HS-5 (cell line): ENCODE measurements at regions not wholly inside any gene's neighbourhood (a gene's known extent, or its start where the extent isn't known, plus 50 kb on each side); places are given as distances from the start of the nearest gene placed in this dataset.
"Not testable (repeated sequence)": the region's sequence is repeated elsewhere in the genome, so short reads cannot be mapped to it uniquely, and the experiment has no call there.

Experiments used
- DNase-seq: peaks from one replicate; pipeline ENCODE4 v3.0.0-alpha.2; 2012; ENCODE audit warnings: low read depth

GRCh38 chr4:124887739-124888138, 175.2 kb upstream of the ANKRD50 start:
- DNase-seq, result no peak

GRCh38 chr4:124884316-124884715, 171.8 kb upstream of the ANKRD50 start:
- DNase-seq, result no peak

DNA sequence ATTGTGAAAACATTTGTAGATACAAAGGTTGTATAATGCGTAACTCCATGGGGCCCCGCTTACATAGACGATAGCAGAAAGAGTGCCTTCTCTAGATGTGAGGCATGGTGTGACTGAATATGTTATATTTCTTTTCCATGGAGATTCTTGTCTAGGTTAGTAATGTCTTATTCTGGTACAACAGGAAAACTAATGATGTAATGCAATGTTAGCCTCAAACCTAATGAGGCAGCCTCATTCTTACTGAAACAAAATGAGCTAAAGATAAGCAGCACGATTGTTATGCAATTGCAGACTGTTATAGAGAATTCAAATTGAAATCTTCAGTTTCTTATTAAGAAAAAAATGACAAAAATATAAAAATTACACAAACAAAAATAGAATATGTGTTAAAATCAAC, 171.1 kb upstream of the ANKRD50 start:
- DNase-seq, result no peak

GRCh38 chr4:124879195-124879594, 166.7 kb upstream of the ANKRD50 start:
- DNase-seq, result no peak

DNA sequence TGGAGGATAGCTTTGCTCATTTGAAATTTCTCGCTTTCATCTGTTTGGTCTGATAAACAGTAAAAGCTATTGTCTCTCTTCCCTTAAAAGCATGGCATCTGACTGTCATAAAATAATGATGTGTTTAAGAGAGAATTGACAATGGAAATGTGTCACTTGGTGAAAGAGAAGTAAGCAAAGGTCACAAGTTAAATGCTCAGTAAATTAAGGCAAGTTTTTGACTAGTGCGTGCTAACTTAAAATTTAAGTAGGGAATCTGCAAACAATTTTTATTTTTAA, 161.6 kb upstream of the ANKRD50 start:
- no peak for DNase-seq

- no peak for DNase-seq
Observed at GRCh38 chr4:124873361-124874171, 161.0 kb upstream of the ANKRD50 start.

- no peak for DNase-seq
Observed at GRCh38 chr4:124872659-124873058, 160.1 kb upstream of the ANKRD50 start.

DNA sequence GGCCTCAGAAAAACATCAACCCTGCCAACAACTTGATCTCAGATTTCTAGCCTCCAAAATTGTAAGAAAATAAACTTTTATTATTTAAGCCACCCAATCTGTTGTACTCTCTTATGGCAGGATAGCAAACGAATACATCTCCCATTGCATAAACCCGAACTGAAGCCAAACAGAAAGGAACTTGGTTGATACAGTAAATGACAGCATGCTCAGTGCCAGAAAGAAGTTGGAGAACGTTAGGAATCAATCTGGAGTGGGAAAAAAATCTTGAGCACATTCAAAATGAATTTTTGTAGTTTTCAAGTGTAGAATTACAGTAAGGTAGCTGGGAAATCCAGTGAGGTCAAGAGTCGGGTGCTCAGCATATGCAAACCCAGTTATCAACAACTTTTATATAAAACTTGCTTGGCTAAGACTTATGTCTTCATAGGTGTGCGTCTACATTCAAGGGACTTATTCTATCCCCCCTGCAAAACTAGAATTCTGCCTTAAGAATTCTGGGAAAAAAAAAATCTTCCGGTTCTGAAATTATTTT, 157.5 kb upstream of the ANKRD50 start:
- no peak for DNase-seq

DNA sequence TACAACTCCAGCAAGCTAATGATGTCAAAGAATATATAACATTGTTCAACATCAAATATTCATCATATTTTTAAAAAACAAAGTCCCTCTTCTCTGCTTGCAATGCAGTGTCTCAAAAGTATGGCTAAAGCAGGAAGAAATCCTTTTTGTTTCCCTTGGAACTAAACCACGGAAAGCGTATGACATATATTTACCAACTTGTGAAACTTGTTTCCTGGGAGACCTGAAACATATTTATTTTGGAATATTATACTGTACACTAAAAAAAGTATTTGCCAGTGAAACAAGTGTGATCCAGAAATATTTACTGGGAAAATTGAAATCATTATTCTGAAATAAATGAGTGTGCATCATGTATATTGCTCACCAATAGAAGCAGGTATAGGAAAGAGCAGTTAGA, 156.0 kb upstream of the ANKRD50 start:
- DNase-seq, result no peak

DNA sequence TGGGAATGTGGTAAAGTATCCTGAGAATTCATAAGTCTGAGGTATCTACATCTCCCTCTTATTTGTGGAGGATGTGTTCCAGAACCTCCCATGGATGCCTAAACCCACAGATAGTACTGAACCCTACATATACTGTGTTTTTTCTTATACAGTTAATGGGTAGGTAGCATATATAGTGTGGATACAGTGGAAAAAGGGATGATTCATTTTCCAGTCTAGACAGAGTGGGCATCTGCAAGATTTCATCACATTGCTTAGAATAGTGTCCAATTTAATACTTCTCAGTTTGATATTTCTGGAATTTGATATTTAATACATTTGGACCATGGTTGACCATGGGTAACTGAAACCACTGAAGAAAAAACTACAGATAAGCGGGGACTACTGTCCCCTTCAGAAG, 155.0 kb upstream of the ANKRD50 start:
- DNase-seq, result no peak

DNA sequence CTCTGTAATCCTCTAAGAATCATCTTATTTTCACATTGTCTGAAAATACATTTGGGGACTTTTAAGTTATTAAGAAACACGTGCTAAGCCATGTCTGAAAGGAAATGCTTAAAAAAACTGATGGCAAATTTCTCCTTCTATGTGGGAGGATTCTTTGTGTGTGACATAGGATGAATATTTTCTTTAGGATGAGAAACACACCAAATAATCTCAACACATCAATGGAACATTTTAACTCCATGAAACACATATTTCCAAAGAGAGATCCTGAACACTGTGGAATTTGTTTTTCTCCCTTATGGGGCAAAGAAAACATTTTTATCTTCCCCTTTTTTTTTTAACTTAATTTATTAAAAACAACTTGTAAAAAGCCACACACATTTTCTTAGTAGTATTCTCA, 153.8 kb upstream of the ANKRD50 start:
- no peak for DNase-seq

- DNase-seq, result no peak
Observed at GRCh38 chr4:124863040-124863545, 150.6 kb upstream of the ANKRD50 start.

GRCh38 chr4:124862261-124862660, 149.7 kb upstream of the ANKRD50 start:
- DNase-seq, result no peak

GRCh38 chr4:124861761-124862160, 149.2 kb upstream of the ANKRD50 start:
- no peak for DNase-seq

DNA sequence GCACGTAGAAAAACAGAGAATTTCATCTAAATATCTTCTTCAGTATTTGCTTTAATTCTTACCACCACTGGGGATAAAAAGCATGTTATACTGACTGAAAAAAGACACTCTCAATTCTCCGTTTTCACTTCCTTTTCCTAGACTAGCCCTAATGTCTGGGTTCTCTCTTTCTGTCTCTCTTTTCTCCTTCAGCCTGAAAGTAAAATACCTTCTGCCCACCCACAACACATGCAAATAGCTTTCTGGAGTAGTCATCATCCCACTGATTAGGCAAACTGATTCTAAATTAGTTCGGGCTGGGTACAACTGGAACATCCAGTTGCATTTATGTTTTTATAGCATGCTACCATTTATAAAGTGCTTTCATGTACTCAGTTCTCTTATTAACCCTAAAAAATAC, 142.4 kb upstream of the ANKRD50 start:
- DNase-seq, result no peak

DNA sequence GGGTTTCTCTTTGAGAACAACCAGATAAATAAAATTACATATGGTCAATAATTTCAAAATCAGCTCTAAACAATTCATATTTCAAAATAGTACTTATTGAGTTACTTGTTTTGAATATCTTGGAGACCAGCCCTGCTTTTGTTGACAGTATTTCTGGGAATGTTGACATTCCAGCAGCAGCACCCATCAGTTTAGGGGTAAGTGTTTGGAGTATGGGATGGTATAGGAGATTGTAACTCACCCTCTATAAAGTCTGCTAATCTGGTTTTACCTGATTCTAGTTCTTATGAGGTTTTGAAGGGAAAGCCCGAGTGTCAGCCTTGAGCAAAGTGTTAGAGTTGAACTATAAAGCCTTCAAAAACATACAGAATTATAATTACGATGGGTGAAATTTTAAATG, 139.2 kb upstream of the ANKRD50 start:
- no peak for DNase-seq

- no peak for DNase-seq
Observed at GRCh38 chr4:124846306-124846705, 133.8 kb upstream of the ANKRD50 start.

DNA sequence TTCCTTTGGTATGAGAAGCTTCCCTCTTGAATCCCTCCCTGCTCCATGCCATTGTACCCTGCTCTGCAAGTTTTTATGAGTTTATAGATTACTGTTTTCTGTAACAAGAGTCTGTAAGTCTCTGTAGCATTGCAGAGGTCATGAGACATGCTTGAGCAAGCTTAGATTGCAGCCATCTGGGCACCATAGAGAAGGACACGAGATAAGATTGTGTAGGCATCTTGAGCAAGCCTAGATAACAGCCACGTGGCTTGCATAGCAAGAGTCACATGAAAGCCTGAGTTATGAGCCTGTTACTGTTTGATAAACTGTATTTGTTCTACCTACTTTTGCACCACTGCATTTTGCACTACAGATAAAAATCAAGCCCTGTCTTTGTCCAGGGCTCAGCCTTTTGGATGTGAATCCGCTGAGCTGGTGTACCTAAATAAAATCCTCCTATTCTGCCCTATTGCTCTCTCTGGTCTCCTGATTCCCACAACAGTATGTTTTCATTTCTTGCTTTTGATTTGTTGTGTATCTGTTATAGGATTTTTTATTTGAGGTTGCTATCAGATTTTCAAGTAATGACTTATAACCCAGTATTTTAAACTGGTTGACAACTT, 127.4 kb upstream of the ANKRD50 start:
- DNase-seq, result no peak

GRCh38 chr4:124833831-124834505, 121.4 kb upstream of the ANKRD50 start:
- DNase-seq, result no peak

DNA sequence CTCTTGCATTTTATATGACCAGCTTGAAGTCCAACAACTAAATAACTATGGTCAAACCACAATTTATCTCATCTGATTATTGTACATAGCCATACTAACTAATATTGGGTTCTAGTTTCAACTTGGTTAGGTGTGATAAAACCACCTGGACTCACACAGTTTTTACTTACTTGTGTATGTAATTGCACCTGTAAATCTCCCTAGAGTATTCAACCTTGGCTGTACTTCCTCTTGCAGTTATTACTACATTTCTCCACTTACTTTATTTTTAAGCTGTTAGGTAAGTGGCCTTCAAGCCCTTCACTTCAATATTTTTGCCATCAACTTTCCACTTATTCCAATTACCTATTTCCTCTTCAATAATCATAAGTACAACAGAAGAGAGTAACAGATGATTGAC, 115.8 kb upstream of the ANKRD50 start:
- DNase-seq, result no peak

DNA sequence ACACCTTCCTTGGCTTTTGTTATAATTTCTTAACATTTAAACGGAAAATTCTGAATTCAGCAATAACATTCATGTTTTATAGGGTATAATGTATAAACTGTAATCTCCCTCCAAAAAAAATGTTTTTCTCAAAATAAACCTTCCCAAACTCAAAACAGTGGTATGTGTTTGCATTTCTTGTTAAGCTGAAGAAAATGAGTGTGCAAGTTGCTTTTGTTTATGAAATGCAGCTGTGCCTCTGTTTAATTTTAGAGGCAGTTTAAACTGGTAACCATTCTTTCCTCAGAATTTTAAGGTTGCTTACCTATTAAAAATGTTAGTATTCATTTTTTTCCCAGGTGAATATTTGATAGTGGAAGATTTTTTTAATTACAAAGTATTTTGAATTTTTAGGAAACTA, 105.0 kb upstream of the ANKRD50 start:
- no peak for DNase-seq

GRCh38 chr4:124812203-124812602, 99.7 kb upstream of the ANKRD50 start:
- DNase-seq, result not testable (repeated sequence)

GRCh38 chr4:124810827-124811226, 98.3 kb upstream of the ANKRD50 start:
- no peak for DNase-seq
